ENCODE measurements at regions not wholly inside any gene's neighbourhood (a gene's known extent, or its start where the extent isn't known, plus 50 kb on each side); places are given as distances from the start of the nearest gene placed in this dataset.

GRCh38 chr13:44266772-44267171, 106.9 kb upstream of the SERP2 start:
- no TSS peak for BruUV-seq (replicated peaks)
- intact Hi-C loops (cut with micrococcal nuclease; ENCODE audit: unreplicated experiment) (no loop called here), in situ Hi-C loops (cut with HindIII; ENCODE audit: extremely low pct_ligation_motif_present, low pct_unique_long_range_greater_than_20kb) (no loop called here)
- Histone ChIP-seq H4K20me1 (ENCODE audit: insufficient read depth, low read length) (no peaks in the 10 kb centered on the region), H3K9ac (ENCODE audit: insufficient read depth, low read depth, low read length) (no peak overlapping the region), H2AFZ (ENCODE audit: low read length) (no peak overlapping the region), H3K27ac (ENCODE audit: extremely low read length, insufficient read depth, low read length) (no peak overlapping the region), H3K36me3 (replicated peaks in 1 of 2; ENCODE audit: control insufficient read depth in 1 of 2, insufficient read depth in 2 of 2, low read length in 2 of 2) (no peaks in the 10 kb centered on the region), H3K4me3 (replicated peaks in 1 of 3; ENCODE audit: insufficient read depth in 1 of 3, low read depth in 2 of 3, low read length in 3 of 3) (no peak overlapping the region), H3K9me3 (ENCODE audit: low read length) (no peaks in the 10 kb centered on the region), H3K79me2 (ENCODE audit: insufficient read depth, low read length) (no peaks in the 10 kb centered on the region), H3K4me2 (ENCODE audit: low read depth, low read length) (no peak overlapping the region), H3K4me1 (ENCODE audit: insufficient read depth, low read length) (peaks cover 9% of the 10 kb centered on the region; the same call in 1 of the 2 replicates), H3K27me3 (ENCODE audit: control insufficient read depth in 1 of 2, insufficient read depth in 2 of 2, low read length in 2 of 2) (0 out of 5 replicates have a peak, but pooled peaks cover 0 to 3% of the 10 kb centered on the region in 2 experiments)
- POLR2A ChIA-PET = no interaction called here
- FAIRE-seq (no peak), ATAC-seq (no peak), DNase-seq (ENCODE audit: low spot score) (no peak)
- 0% methylated on average over 1 of the region's 1 CpG for WGBS (ENCODE audit: low lambda C conversion rate)
- CTCF ChIA-PET (ENCODE audit: low intra/inter-chr PET ratio, low total read pairs) = no interaction called here
- TF ChIP-seq ZBTB25 (CRISPR knock-in tag; IDR thresholded peaks at IDR 0.05) = no peak
- no peak for TF ChIP-seq MATR3 (CRISPR knock-in tag; IDR thresholded peaks at IDR 0.05)
- no peak for TF ChIP-seq ZNF512 (CRISPR knock-in tag; IDR thresholded peaks at IDR 0.05)
- TF ChIP-seq NONO (IDR thresholded peaks at IDR 0.05) = no peak
- TF ChIP-seq NONO (CRISPR knock-in tag; conservative IDR thresholded peaks at IDR 0.05) = no peak
- TF ChIP-seq ZNF318 (CRISPR knock-in tag; IDR thresholded peaks at IDR 0.05) = no peak
- no peak for TF ChIP-seq CEBPG (CRISPR knock-in tag; IDR thresholded peaks at IDR 0.05)
- TF ChIP-seq KLF15 (CRISPR knock-in tag; IDR thresholded peaks at IDR 0.05; ENCODE audit: borderline replicate concordance) = no peak
- no peak for TF ChIP-seq SOX13 (IDR thresholded peaks at IDR 0.05)
- TF ChIP-seq SOX13 (CRISPR knock-in tag; conservative IDR thresholded peaks at IDR 0.05 in 1 of 2, IDR thresholded peaks at IDR 0.05 in 1 of 2) = no peak
- TF ChIP-seq HIVEP1 (CRISPR knock-in tag; IDR thresholded peaks at IDR 0.05) = no peak
